Muscle of leg (tissue), 3 donors: ENCODE measurements at regions not wholly inside any gene's neighbourhood (a gene's known extent, or its start where the extent isn't known, plus 50 kb on each side); places are given as distances from the start of the nearest gene placed in this dataset.
"Not testable (repeated sequence)": the region's sequence is repeated elsewhere in the genome, so short reads cannot be mapped to it uniquely, and the experiment has no call there.

Experiments
- DNase-seq: peaks from one replicate; pipeline ENCODE4 v3.0.0; 2013
- H3K27ac ChIP-seq: one replicate; pipeline ENCODE4 v1.5.1; 2013; ENCODE audit warnings: mild to moderate bottlenecking, low read length, control low read depth
- H3K27me3 ChIP-seq: one replicate; pipeline ENCODE4 v1.6.1; 2013; ENCODE audit warnings: low read length; ENCODE audit not compliant: control insufficient read depth, insufficient read depth
- H3K36me3 ChIP-seq: one replicate; pipeline ENCODE4 v1.6.1; 2013; ENCODE audit warnings: low read length; ENCODE audit not compliant: control insufficient read depth, insufficient read depth
- H3K4me1 ChIP-seq: one replicate; pipeline ENCODE4 v1.6.1; 2013; ENCODE audit warnings: low read length; ENCODE audit not compliant: control insufficient read depth, insufficient read depth
- H3K4me3 ChIP-seq: one replicate; pipeline ENCODE4 v1.5.1; 2013; ENCODE audit warnings: low read length, control low read depth
- H3K9me3 ChIP-seq: replicated peaks from 2 replicates; pipeline ENCODE4 v1.6.1; 2013; ENCODE audit warnings: low read depth, low read length; ENCODE audit not compliant: control insufficient read depth
- WGBS: methylation state at CpG from one replicate; pipeline ENCODE4 v1.1.5; 2013; ENCODE audit warnings: missing lambda C conversion rate; ENCODE audit not compliant: insufficient coverage; 5-methylcytosine and 5-hydroxymethylcytosine counted together

GRCh38 chr1:196007763-196008162 is 600.5 kb downstream of the KCNT2 start:
- Histone ChIP-seq H3K27me3 (no peaks in the 10 kb centered on the region), H3K9me3 (no peaks in the 10 kb centered on the region), H3K36me3 (no peaks in the 10 kb centered on the region), H3K4me1 (no peaks in the 10 kb centered on the region), H3K27ac (no peak overlapping the region), H3K4me3 (no peak overlapping the region)
- no peak for DNase-seq
- WGBS, result no CpG with 5 or more reads among the region's 1 CpG

GRCh38 chr1:196005426-196005825 is 602.8 kb downstream of the KCNT2 start:
- Histone ChIP-seq H3K27ac (no peak overlapping the region), H3K4me1 (no peaks in the 10 kb centered on the region), H3K9me3 (no peaks in the 10 kb centered on the region), H3K4me3 (no peak overlapping the region), H3K27me3 (no peaks in the 10 kb centered on the region), H3K36me3 (no peaks in the 10 kb centered on the region)
- no peak for DNase-seq
- no CpG with 5 or more reads among the region's 1 CpG for WGBS

- not testable (repeated sequence) for H3K4me1 ChIP-seq, H3K27ac ChIP-seq, H3K9me3 ChIP-seq, H3K27me3 ChIP-seq, H3K4me3 ChIP-seq, H3K36me3 ChIP-seq, DNase-seq
- WGBS, result 40% methylated on average over 2 of the region's 5 CpGs
Measured at GRCh38 chr1:196004388-196004787, 603.9 kb downstream of the KCNT2 start.

GRCh38 chr1:196002906-196003305 is 605.3 kb downstream of the KCNT2 start:
- no peaks in the 10 kb centered on the region for H3K9me3 ChIP-seq
- 80% methylated on average over 2 of the region's 3 CpGs for WGBS
- DNase-seq, result peak; percentile 3

GRCh38 chr1:196002296-196002695 is 605.9 kb downstream of the KCNT2 start:
- not testable (repeated sequence) for H3K9me3 ChIP-seq, DNase-seq, H3K36me3 ChIP-seq, H3K4me1 ChIP-seq, H3K27me3 ChIP-seq, H3K27ac ChIP-seq, H3K4me3 ChIP-seq
- 83% methylated on average over 2 of the region's 4 CpGs for WGBS

More at GRCh38 chr1:196002906-196003305, 605.3 kb downstream of the KCNT2 start:
- H3K4me1 ChIP-seq, result no peaks in the 10 kb centered on the region
- H3K4me3 ChIP-seq, result no peak overlapping the region
- H3K36me3 ChIP-seq, result no peaks in the 10 kb centered on the region
- no peaks in the 10 kb centered on the region for H3K27me3 ChIP-seq
- no peak overlapping the region for H3K27ac ChIP-seq

- WGBS, result no CpG with 5 or more reads among the region's 3 CpGs
- no peaks in the 10 kb centered on the region for H3K27me3 ChIP-seq
- DNase-seq, result no peak
- no peak overlapping the region for H3K27ac ChIP-seq
- no peak overlapping the region for H3K4me3 ChIP-seq
- H3K9me3 ChIP-seq, result no peaks in the 10 kb centered on the region
- no peaks in the 10 kb centered on the region for H3K36me3 ChIP-seq
- no peaks in the 10 kb centered on the region for H3K4me1 ChIP-seq
Measured at GRCh38 chr1:196001188-196001587, 607.1 kb downstream of the KCNT2 start.

GRCh38 chr1:195999022-195999421 is 609.2 kb downstream of the KCNT2 start:
- no peaks in the 10 kb centered on the region for H3K27me3 ChIP-seq
- WGBS, result 100% methylated on average over 1 of the region's 2 CpGs
- H3K27ac ChIP-seq, result no peak overlapping the region
- H3K4me1 ChIP-seq, result no peaks in the 10 kb centered on the region
- no peaks in the 10 kb centered on the region for H3K9me3 ChIP-seq
- H3K36me3 ChIP-seq, result no peaks in the 10 kb centered on the region
- DNase-seq, result no peak
- no peak overlapping the region for H3K4me3 ChIP-seq

- H3K27ac ChIP-seq, result no peak overlapping the region
- H3K27me3 ChIP-seq, result no peaks in the 10 kb centered on the region
- no peaks in the 10 kb centered on the region for H3K36me3 ChIP-seq
- H3K4me3 ChIP-seq, result no peak overlapping the region
- no peaks in the 10 kb centered on the region for H3K9me3 ChIP-seq
- WGBS, result 84% methylated on average over 3 of the region's 3 CpGs
- no peaks in the 10 kb centered on the region for H3K4me1 ChIP-seq
- DNase-seq, result no peak
Measured at GRCh38 chr1:195981448-195982139, 626.6 kb downstream of the KCNT2 start.

- Histone ChIP-seq H3K9me3 (no peaks in the 10 kb centered on the region), H3K27ac (no peak overlapping the region), H3K36me3 (no peaks in the 10 kb centered on the region), H3K4me1 (no peaks in the 10 kb centered on the region), H3K27me3 (no peaks in the 10 kb centered on the region), H3K4me3 (no peak overlapping the region)
- no peak for DNase-seq
- WGBS, result 90% methylated on average over 1 of the region's 1 CpG
Measured at GRCh38 chr1:195979646-195980045, 628.6 kb downstream of the KCNT2 start.

- no peaks in the 10 kb centered on the region for H3K36me3 ChIP-seq
- H3K4me3 ChIP-seq, result no peak overlapping the region
- no peak for DNase-seq
- WGBS, result no CpG with 5 or more reads among the region's 1 CpG
- H3K27me3 ChIP-seq, result no peaks in the 10 kb centered on the region
- H3K4me1 ChIP-seq, result no peaks in the 10 kb centered on the region
- H3K9me3 ChIP-seq, result no peaks in the 10 kb centered on the region
- no peak overlapping the region for H3K27ac ChIP-seq
Measured at GRCh38 chr1:195973311-195973904, 634.8 kb downstream of the KCNT2 start.
